Activated CD8-positive, alpha-beta memory T cell treated with anti-CD3 and anti-CD28 coated beads for 36 hours (primary cell): ENCODE measurements at regions not wholly inside any gene's neighbourhood (a gene's known extent, or its start where the extent isn't known, plus 50 kb on each side); places are given as distances from the start of the nearest gene placed in this dataset.
"Not testable (repeated sequence)": the region's sequence is repeated elsewhere in the genome, so short reads cannot be mapped to it uniquely, and the experiment has no call there.

Experiments
- CTCF ChIA-PET: fragments of 350-600 bp; sonication (Branson Sonifier 250); formaldehyde crosslinking; loops from one replicate; lab custom pipeline; 2021; ENCODE audit warnings: antibody characterized with exemption; lab: Charles Lee
- POLR2A ChIA-PET: fragments of 350-600 bp; sonication (Branson Sonifier 250); formaldehyde crosslinking; loops from one replicate; lab custom pipeline; 2021; ENCODE audit warnings: antibody characterized with exemption; lab: Charles Lee

DNA sequence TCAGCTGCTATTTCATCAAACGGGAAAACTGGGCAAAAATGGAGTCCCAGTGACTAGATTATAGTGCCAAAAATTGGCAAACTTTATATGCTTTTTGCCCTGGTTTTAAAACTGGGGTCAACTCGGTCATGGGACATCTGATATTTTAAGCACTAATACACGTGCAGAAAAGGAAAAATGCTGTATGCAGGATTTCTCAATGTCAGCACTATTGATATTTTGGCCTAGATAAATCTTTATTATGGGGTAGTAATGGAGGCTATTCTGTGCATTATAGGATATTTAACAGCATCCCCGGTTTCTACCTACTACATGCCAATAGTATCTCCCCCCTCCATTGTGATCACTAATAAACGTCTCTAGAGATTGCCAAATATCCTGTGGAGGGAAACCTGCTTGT lies 870.9 kb upstream of the IGFBP7 start:
- ChIA-PET POLR2A (no interaction called here), CTCF (no interaction called here)

DNA sequence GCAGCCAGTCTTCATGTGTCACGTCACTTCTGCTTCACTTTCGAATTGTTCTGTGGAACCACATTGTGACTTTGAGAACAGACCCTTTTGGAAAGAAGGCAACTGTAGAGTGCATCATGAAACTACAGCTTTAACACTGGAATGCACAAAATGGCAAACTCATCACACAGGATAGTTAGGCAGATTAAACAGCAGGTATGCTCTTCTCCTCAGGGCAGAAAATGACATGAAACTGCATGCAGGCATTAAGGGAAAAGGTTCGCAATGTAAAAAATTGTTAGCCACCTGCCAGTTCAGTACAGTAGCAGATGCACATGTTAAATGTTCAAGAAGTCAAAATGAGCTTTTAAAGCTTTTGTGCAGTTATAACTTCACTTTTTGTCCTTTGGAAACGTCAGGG lies 864.6 kb upstream of the IGFBP7 start:
- CTCF ChIA-PET = no interaction called here

DNA sequence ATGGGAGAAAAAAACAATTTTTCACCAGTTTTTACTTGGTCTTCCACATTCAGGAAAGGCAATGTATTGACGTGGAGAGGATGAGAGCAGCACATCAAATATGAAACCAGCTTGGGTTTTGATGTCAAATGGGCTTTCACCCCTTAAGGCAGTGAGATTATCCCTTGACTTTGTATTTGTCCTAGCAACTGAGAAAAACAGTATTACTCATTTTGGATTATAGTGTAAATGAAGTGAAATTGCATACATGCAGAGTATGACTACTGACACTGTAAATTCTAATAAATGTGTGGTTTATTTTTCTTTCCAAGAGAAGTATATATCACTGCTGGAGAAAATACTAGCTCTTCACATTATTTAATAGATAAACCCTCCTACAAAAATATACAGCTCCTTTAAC lies 863.6 kb upstream of the IGFBP7 start:
- POLR2A ChIA-PET = no interaction called here
- CTCF ChIA-PET = no interaction called here

More for the DNA sequence above, 864.6 kb upstream of the IGFBP7 start:
- POLR2A ChIA-PET = no interaction called here

DNA sequence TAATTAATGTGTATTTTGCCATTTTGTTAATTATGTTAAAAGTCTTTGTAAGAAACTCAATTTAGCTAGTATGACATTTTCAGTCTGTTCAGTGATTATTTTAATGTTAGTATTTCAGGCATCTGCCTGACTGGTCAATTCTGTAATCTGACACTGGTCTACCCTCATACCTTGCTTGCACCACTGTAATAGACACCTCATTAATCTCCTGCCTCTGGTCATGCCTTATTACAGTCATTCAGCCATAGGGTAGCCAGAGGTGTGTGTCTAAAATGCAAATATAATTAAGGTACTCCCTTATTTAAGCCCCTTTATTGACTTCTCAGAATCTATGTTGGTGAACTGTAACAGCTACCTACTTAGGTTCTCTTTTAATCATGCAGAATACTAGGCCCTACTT lies 861.1 kb upstream of the IGFBP7 start:
- POLR2A ChIA-PET = no interaction called here
- CTCF ChIA-PET = no interaction called here

DNA sequence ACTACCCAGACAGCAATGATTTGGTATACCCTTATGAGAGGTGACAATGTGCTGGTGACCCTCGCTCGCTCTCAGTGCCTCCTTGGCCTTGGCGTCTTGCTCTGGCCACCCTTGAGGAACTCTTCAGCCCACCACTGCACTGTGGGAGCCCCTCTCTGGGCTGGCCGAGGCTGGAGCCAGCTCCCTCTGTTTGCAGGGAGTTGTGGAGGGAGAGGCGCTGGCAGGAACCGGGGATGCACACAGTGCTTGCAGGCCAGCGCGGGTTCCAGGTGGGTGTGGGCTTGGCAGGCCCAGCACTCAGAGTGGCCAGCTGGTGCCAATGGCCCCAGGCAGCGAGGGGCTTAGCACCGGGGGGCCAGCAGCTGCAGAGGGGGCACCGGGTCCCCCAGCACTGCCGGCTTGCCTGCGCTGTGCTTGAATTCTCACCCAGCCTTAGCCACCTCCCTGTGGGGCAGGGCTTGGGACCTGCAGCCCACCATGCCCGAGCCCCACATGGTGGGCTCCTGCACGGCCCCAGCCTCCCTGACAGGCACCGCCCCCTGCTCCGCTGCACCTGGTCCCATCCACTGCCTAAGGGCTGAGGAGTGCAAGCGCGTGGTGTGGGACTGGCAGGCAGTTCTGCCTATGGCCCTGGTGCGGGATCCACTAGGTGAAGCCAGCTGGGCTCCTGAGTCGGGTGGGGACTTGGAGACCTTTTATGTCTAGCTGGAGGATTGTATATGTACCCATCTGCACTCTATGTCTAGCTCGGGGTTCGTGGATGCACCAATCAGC lies 857.0 kb upstream of the IGFBP7 start:
- CTCF ChIA-PET = no interaction called here
- POLR2A ChIA-PET = no interaction called here

DNA sequence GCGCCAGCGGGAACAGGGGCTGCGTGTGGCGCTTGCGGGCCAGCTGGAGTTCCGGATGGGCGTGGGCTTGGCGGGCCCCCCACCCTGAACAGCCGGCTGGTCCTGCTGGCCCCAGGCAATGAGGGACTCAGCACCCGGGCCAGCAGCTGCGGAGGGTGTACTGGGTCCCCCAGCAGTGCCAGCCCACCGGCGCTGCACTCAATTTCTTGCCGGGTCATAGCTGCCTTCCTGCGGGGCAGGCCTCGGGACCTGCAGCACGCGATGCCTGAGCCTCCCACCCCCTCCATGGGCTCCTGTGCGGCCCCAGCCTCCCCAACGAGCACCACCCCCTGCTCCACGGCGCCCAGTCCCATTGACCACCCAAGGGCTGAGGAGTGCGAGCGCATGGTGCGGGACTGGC lies 855.2 kb upstream of the IGFBP7 start:
- CTCF ChIA-PET, POLR2A ChIA-PET: not testable (repeated sequence)

DNA sequence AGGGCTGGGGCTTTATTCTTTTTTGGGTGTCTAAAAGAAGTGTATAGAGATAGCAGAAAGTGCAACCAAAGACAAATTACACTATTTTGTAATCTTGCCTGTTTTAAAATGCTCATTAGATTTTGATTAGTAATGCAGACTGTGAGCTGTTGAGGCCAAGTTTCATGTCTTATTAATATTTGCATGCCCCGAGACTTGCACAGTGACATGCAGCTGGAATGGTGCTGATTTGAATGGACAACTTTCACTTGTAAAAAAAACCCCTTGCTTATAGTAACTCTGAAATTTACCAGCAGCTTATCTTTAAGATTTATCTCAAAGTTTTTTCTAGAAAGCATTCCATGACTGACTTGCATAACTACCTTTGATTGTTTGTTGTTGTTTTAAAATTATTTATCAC lies 835.1 kb upstream of the IGFBP7 start:
- ChIA-PET CTCF (no interaction called here), POLR2A (no interaction called here)

DNA sequence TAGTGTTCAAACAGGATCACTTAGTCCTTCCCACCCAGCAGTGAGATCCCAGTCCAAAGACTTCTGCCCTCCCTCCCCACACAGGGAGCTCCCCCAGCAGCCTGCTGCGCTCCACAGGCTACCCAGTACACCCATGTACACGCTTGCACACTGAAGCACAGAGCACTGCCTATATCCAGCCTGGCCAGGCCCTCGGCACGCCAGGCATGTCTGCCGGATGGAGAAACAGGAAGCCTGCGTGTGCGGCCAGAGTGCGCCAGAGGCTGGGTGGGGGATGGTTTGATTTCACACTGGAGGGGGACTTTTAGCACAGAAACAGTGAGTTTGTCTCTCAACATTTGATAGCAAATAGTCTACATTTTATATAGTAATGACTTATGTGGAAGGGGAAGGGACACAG lies 833.5 kb upstream of the IGFBP7 start:
- POLR2A ChIA-PET = no interaction called here
- CTCF ChIA-PET = no interaction called here

DNA sequence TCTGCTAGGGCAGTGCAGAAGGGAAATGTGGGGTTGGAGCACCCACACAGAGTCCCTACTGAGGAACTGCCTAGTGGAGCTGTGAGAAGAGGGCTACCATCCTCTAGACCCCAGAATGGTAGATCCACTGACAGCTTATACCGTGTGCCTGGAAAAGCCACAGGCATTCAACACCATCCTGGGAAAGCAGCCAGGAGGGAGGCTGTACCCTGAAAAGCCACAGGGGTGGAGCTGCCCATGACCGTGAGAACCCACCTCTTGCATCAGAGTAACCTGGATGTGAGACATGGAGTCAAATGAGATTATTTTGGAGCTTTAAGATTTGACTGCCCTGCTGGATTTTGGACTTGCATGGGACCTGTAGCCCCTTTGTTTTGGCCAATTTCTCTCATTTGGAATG lies 827.1 kb upstream of the IGFBP7 start:
- CTCF ChIA-PET, POLR2A ChIA-PET: not testable (repeated sequence)

DNA sequence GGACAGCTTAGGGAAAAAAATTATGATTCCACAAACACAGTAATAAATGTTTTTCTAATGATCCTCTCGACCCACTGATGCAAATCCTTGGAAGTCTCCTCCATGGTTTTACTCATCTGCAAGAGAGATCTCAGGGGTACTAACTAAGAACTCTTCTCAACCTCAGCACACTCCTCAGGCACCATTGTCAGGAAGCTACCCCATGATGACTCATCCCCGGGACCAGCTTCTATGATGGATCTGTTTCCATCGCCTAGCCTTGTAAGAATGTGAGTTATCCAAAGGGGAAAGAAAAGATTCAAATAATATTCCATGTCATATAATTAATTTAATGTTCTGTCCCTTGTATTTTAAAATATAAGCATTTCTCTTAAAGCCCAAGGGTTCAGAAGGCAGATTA lies 816.1 kb upstream of the IGFBP7 start:
- ChIA-PET CTCF (no interaction called here), POLR2A (no interaction called here)

DNA sequence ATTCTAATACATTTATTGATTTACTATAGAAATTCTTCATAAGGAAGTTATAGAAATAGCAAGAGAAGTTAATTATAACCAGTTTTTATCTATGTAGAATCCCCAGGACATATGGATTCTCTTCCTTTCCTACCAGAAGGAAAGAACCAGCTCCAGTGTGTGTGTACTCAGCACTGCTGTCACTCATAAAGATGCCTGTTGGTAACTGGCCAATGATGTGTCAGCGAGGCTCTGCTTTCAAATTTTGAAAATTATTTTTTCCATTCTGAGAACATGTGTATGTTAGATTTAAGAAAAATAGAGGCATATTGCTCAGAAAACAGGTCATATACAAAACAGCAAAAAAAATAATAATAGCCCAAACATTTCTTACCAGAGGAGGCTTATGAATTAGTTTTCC lies 814.8 kb upstream of the IGFBP7 start:
- ChIA-PET CTCF (no interaction called here), POLR2A (no interaction called here)

DNA sequence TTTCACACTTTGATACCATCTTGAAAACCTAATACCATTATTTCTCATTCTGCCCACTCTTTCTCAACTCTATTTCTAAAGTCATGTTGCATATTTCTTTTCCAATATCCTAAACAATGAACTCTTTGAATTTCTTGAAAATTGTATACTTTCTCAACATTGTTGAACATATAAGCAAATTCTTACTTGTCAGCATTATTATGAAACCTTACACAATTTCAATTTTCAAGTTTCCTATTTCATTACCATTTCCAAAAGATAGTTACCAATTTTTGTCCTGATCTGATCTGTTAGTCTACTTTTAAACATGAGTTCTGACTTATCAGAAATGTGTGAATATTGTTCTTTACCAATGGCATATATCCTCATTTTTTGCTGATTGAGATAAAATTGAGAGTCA lies 806.3 kb upstream of the IGFBP7 start:
- ChIA-PET POLR2A (no interaction called here), CTCF (no interaction called here)

DNA sequence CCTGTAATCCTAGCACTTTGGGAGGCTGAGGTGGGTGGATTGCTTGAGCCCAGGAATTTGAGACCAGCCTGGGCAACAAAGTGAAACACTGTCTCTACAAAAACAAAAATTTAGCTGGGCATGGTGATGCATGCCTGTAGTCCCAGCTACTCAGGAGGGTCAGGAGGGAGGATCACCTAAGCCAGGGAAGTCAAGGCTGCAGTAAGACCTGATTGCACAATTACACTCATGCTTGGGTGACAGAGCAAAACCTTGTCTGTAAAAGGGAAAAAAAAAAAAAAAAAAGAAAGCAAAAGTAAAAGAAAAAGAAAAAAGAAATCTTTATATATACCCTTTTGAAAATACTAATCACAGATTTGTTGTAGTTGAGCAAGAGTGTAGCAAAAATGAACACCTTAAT lies 801.0 kb upstream of the IGFBP7 start:
- POLR2A ChIA-PET = no interaction called here
- CTCF ChIA-PET = no interaction called here

DNA sequence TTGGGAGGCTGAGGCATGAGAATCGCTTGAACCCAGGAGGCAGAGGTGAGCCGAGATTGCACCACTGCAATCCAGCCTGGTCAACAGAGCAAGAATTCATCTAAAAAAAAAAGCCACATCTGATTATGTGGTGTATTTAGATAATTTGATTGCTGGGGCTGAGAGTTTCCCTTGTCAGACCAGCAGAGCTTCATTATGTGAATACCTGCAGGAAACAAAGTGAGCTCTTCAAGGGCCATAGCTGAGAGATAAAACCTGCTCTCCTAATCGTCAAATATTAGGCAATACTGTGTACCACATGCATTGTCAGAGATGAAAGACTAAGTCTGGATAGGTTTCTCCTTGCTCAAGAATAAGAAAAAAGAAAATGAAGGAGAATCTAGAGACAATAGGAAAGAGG lies 800.0 kb upstream of the IGFBP7 start:
- CTCF ChIA-PET = no interaction called here
- POLR2A ChIA-PET = no interaction called here

DNA sequence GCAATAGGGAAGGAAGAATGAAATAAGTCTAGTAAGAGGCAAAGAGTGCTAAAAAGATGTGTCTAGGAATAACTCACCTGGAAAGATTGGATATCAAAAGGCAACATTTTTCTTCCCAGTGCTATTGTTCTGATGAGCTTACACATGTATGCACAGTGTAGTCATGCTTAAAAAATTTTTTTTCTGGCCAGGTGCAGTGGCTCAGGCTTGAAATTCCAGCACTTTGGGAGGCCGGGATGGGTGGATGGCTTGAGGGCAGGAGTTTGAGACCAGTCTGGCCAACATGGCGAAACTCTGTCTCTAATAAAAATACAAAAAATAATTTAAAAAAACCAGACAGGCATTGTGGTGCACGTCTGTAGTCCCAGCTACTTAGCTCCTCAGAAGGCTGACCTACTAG lies 795.8 kb upstream of the IGFBP7 start:
- ChIA-PET CTCF (no interaction called here), POLR2A (no interaction called here)

DNA sequence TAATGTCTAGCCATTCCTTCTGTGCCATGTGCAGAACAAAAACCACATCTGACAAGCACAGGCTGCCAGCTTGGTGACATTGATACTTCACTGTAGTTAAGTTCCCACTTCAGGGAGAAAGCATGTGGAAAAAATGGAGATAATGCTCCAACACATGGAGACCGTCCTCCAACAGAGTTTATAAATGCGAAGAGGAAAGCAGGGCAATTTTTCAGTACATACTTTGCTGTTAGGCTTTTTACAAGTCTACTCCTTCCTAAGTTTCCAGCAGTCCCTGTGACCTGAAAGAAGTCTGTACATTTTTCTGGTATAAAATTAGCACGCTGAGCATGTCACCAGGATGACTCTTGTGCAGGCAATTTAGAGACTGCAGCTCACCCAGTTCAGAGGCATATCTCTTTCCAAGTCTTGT lies 766.9 kb upstream of the IGFBP7 start:
- ChIA-PET POLR2A (no interaction called here), CTCF (interaction anchor here (0.6 kb wide), 1 partner anchor 49 kb away, joined by 4 read pairs; no protein-coding TSS in a partner anchor)

DNA sequence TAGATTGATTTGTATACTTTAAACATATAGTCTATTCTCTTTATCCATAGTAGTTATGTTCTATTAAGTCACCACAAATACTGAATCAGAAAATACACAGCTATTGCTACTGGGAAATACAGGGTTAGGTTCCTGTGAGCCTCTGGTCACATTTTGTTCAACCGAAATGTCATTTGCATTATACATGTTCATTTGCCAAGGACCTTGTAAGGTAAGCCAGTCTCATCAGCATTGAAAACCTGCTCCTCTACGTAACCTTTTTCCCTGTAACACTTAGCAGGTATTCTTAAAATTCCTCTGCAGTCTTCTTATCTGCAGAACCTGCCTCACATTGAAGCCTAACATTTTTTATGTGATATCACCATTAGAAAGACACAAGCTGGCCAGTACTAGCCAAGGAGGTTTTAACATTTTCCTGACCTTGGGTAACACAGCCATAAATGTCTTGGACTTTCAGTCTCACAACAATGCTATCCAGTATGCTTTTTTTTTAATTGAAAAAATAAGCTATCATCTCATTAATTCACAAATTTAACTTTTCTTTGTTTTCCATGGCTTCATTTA lies 765.7 kb upstream of the IGFBP7 start:
- ChIA-PET CTCF (no interaction called here), POLR2A (no interaction called here)

DNA sequence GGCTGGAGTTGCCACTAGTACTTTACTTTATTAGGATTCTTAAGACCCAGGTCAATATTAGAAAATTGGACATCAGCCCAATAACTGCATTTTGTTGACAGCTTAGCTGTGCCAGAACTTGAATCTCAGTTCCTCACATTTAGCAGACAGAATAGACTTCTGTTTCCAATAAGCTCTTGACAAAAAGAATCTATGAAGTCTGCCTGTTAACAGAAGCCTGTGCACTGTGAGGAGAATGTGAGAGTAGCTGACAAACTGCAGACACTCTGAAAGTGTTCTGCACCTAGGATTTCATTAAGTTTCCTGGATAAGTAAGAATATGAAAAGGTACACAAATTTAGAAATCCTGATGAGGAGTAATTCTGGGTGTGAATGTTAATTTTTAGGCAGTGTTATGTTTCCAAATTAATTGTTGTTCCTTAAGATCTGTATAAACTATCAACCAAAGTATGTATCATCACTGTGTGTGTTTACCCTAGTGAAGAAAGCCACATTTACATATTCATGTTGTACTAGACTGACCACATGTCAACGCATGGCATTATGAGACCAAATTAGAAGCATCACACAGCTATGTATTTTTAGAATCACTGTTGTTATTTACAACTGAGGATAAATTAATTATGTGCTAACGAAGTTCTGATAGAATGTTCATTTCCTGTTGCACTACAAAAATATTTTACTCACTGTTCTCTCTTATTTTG lies 756.4 kb upstream of the IGFBP7 start:
- ChIA-PET POLR2A (no interaction called here), CTCF (no interaction called here)

DNA sequence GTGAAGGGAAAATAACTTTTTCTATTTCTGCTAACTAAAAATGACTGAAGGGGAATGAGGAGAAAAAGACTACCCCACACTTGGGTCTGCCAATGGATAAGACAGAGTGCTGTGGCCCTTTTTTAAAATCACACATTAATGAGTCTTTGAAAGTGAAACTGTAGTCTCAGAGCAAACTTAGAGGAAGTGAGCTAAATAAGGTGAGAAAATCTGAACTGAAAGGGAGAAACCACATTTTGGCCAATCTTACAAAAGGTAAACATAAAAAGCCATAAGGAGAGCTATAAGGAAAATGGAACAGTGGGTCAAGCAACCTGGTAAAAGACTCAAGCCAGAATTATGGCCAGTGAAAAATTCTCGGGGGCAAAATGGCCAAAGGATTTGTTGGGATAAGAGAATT lies 755.1 kb upstream of the IGFBP7 start:
- ChIA-PET POLR2A (no interaction called here), CTCF (no interaction called here)

DNA sequence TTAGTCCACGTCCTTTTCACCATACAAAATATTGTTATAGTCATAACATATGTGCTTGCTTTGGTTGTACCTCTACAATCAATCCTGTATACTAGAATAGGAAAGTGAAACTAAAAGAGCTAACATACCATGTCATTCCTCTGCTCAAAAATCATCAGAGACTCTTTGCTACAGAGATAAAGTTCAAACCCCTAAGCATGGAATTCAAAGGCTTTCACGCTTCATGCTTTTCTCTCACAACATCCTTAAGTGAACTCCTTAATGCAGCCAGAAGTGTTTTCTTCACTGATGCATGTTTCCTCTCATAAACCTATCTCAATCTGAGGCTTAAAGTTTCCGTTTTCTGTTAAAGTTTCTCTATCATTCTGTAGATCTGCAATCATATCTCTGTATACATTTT lies 744.6 kb upstream of the IGFBP7 start:
- ChIA-PET POLR2A (no interaction called here), CTCF (no interaction called here)

DNA sequence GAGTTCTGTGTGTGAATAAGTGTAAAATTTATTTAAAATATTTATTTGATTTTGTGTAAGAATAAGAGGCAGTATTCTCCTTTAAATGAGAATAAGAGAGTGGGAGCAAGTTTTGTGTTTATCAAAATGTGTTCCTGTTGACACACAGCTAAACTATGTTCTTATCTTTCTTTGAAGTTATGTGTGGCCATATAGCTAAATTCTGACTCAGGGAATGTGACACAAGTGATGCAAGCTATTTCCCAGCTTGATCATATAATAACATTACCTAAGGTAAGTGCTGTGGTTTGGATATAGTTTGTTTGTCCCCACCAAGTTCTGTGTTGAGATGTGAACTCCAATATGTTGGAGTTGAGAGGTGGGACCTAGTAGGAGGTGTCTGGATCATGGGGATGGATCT lies 740.0 kb upstream of the IGFBP7 start:
- ChIA-PET CTCF (no interaction called here), POLR2A (no interaction called here)
